HUES6 (cell line): ENCODE measurements at regions not wholly inside any gene's neighbourhood (a gene's known extent, or its start where the extent isn't known, plus 50 kb on each side); places are given as distances from the start of the nearest gene placed in this dataset.
"Not testable (repeated sequence)": the region's sequence is repeated elsewhere in the genome, so short reads cannot be mapped to it uniquely, and the experiment has no call there.

Experiments used
- H3K27ac ChIP-seq: 2 replicates; pipeline ENCODE4 v1.7.0; 2013; ENCODE audit warnings: low read depth, mild to moderate bottlenecking, low read length, inconsistent platforms
- H3K27me3 ChIP-seq: 2 replicates; pipeline ENCODE4 v1.6.1; 2013; ENCODE audit warnings: low read length; ENCODE audit not compliant: control insufficient read depth, insufficient read depth
- H3K36me3 ChIP-seq: 2 replicates; pipeline ENCODE4 v1.6.1; 2013; ENCODE audit warnings: low read length; ENCODE audit not compliant: control insufficient read depth, insufficient read depth
- H3K4me1 ChIP-seq: 2 replicates; pipeline ENCODE4 v1.6.1; 2013; ENCODE audit warnings: low read length; ENCODE audit not compliant: control insufficient read depth, insufficient read depth
- H3K4me3 ChIP-seq: 2 replicates; pipeline ENCODE4 v1.5.1; 2013; ENCODE audit warnings: low read depth, low read length
- H3K9ac ChIP-seq: one replicate; pipeline ENCODE4 v1.6.1; 2013; ENCODE audit warnings: mild to moderate bottlenecking, low read length
- H3K9me3 ChIP-seq: 2 replicates; pipeline ENCODE4 v1.6.1; 2013; ENCODE audit warnings: low read depth, low read length; ENCODE audit not compliant: control insufficient read depth, insufficient read depth

DNA sequence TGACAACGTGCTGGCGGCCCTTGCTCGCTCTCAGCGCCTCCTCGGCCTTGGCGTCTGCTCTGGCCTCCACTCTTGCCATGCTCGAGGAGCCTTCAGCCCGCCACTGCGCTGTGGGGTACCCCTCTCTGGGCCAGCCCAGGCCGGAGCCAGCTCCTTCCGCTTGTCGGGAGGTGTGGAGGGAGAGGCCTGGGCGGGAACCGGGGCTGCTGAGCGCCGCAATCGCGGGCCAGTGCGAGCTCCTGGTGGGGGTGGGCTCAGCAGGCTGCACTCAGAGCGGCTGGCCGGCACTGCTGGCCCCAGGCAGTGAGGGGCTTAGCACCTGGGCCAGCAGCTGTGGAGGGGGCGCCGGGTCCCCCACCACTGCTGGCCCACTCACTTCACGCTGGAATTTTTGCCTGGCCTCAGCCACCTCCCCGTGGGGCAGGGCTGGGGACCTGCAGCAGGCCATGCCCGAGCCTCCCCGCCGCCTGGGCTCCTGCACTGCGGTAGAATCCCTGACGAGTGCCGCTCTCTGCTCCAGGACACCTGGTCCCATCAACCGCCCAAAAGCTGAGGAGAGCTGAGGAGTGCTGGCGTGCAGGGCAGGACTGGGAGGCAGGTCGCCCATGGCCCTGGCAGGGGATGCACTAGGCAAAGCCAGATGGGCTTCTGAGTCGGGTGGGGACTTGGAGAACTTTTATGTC, 372.2 kb upstream of the NRG3 start:
- no peaks in the 10 kb centered on the region for H3K27me3 ChIP-seq
- H3K36me3 ChIP-seq: no peaks in the 10 kb centered on the region
- no peaks in the 10 kb centered on the region for H3K4me1 ChIP-seq
- no peak overlapping the region for H3K27ac ChIP-seq
- peaks cover 10% of the 10 kb centered on the region; the same call in 1 of the 2 replicates for H3K9me3 ChIP-seq
- no peak overlapping the region for H3K9ac ChIP-seq
- no peak overlapping the region for H3K4me3 ChIP-seq

DNA sequence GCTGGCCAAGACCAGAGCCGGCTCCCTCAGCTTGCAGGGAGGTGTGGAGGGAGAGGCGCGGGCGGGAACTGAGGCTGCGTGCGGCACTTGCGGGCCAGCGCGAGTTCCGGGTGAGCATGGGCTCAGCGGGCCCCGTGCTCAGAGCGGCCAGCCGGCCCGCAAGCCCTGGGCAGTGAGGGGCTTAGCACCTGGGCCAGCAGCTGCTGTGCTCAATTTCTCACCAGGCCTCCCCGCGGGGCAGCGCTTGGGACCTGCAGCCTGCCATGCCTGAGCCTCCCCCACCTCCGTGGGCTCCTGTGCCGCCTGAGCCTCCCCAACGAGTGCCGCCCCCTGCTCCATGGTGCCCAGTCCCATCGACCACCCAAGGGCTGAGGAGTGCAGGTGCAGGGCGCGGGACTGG, 369.2 kb upstream of the NRG3 start:
- H3K27ac ChIP-seq, H3K4me3 ChIP-seq, H3K36me3 ChIP-seq, H3K27me3 ChIP-seq, H3K9ac ChIP-seq, H3K4me1 ChIP-seq: not testable (repeated sequence)
- H3K9me3 ChIP-seq: peaks cover 14% of the 10 kb centered on the region

DNA sequence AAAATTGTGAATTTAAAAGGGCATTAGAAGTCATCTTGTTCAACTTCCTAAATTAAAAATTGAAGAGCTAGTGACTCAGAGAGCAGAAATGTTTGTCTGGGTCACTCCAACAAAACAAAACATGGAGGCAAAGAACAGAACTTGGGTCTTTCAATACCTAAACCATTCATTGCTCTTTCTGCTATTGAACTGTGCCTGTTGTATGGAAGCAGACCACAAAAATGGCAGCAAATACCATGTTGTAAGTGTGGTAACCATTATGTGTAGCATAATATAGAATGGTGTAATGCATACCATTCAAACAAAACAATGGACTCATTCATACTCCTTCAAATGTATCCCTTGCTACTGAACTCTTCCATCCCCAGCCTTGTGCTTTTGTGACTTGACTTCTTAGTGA, 360.2 kb upstream of the NRG3 start:
- Histone ChIP-seq H3K36me3 (no peaks in the 10 kb centered on the region), H3K27me3 (no peaks in the 10 kb centered on the region), H3K27ac (no peak overlapping the region), H3K9ac (no peak overlapping the region), H3K4me3 (no peak overlapping the region), H3K4me1 (no peaks in the 10 kb centered on the region), H3K9me3 (peaks cover 6% of the 10 kb centered on the region; the same call in 1 of the 2 replicates)

DNA sequence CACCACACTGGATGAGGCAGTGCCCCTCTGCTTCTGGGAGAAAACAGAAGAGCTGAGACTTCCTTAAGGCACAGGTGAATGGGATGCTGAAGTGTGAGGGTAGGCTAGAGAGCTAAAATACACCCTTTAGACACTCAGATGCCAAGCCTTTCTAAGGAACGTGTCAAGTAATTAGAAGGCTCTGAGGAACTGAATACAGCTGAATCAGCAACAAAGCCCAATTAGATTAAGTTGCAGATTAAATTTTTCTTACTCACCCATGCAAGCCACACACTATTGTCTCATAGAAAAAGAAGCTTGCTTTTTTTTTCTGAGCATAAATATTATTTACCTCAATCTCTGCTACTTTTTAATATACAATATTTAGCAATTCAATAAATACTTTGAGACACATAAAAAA, 354.3 kb upstream of the NRG3 start:
- Histone ChIP-seq H3K27me3 (no peaks in the 10 kb centered on the region), H3K9ac (no peak overlapping the region), H3K36me3 (no peaks in the 10 kb centered on the region), H3K4me1 (no peaks in the 10 kb centered on the region), H3K4me3 (no peak overlapping the region), H3K27ac (no peak overlapping the region), H3K9me3 (no peaks in the 10 kb centered on the region)

DNA sequence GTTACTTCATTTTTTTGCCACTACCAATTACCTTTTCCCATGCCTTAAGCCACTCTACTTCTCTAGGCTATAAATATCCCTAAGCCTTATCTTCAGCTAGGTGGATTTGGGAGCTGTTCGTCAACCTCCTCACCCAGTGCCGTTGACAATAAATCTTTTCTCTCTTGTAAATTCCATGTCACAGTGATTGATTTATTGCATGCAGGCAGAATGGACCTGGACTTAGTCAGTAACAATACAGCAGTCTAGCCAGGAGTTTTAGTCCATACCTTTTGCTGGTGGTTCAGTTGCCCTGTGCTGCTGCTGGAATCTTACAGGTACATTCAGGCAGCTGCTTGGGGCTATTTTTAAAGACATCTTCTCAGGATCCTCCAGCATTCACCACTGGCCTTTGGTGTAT, 350.5 kb upstream of the NRG3 start:
- H3K27me3 ChIP-seq: no peaks in the 10 kb centered on the region
- no peaks in the 10 kb centered on the region for H3K4me1 ChIP-seq
- H3K9ac ChIP-seq: no peak overlapping the region
- H3K4me3 ChIP-seq: no peak overlapping the region
- H3K36me3 ChIP-seq: no peaks in the 10 kb centered on the region
- H3K27ac ChIP-seq: no peak overlapping the region
- peaks cover 12% of the 10 kb centered on the region for H3K9me3 ChIP-seq

DNA sequence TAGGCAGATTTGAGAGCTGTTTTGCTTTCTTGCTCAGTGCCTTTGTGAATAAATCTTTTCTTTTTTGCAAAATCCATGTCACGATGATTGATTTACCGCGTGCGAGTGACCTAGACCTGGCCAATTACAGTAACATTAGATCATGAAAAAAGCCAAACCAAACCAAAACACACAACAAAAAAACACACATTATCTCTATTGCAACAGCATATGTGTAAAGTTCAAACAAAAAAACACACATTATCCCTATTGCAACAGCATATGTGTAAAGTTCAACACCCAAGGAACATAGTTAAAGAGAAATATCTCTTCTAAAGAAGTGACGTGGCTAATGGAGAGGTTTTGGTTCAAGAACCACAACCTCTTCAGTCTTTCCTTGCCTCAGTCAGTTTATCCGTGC, 342.6 kb upstream of the NRG3 start:
- Histone ChIP-seq H3K27me3 (no peaks in the 10 kb centered on the region), H3K9me3 (peaks cover 4% of the 10 kb centered on the region), H3K4me1 (no peaks in the 10 kb centered on the region), H3K27ac (no peak overlapping the region), H3K9ac (no peak overlapping the region), H3K36me3 (no peaks in the 10 kb centered on the region), H3K4me3 (no peak overlapping the region)

DNA sequence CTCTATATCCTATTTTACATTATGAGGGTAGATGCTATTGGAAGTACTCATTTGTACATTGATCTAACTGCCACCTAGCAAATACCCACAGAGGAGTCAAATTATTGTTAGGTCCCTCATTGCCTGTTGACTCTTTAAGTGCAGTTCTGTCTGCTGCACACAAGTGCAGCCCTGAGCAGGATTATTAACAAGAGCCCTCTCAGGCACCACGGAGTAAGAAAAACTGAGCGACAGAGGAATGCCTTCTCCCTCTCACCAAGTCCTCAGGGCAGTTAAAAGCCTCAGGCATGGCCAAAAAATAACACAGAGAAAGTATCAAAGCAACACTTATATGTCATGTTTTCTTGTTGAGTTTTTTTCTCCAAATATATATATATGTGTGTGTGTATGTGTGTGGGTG, 340.0 kb upstream of the NRG3 start:
- Histone ChIP-seq H3K27me3 (no peaks in the 10 kb centered on the region), H3K36me3 (no peaks in the 10 kb centered on the region), H3K4me3 (no peak overlapping the region), H3K4me1 (no peaks in the 10 kb centered on the region), H3K27ac (no peak overlapping the region), H3K9ac (no peak overlapping the region), H3K9me3 (no peaks in the 10 kb centered on the region)

DNA sequence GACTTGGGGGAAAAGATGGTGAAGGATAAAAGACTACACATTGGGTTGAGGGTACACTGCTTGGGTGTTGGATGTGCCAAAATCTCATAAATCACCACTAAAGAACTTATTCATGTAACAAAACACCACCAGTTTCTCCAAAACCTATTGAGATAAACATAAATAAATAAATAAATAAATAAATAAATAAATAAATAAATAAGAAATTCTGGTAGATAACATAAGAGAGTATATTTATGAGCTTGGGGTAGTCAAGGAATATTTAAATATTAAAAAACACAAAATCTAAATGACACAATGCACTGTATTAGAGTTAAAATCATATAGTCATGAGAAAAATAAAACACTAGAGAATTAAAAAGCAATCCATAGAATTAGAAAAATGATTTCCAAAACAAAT, 333.5 kb upstream of the NRG3 start:
- Histone ChIP-seq H3K27ac (no peak overlapping the region), H3K36me3 (no peaks in the 10 kb centered on the region), H3K27me3 (no peaks in the 10 kb centered on the region), H3K9me3 (no peaks in the 10 kb centered on the region), H3K4me3 (no peak overlapping the region), H3K9ac (no peak overlapping the region), H3K4me1 (no peaks in the 10 kb centered on the region)

DNA sequence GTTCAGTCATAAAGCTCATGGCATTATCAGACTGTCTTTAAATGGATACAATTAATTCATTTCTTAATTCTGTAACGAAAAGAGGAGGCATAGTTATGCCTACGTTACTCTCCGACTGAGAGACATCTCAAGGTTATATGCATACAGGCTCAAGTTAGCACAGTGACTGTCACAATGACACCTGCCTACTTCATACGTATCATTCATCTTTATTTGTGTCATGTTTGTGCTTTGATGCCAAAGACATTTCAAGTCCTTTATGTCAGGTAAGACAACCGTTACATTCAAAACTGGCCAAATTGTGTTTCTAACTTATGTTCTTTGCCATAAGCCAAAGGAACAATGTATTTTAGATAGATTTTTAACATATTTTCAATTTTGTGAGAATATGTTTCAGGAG, 328.8 kb upstream of the NRG3 start:
- no peaks in the 10 kb centered on the region for H3K4me1 ChIP-seq
- no peak overlapping the region for H3K9ac ChIP-seq
- no peak overlapping the region for H3K4me3 ChIP-seq
- H3K36me3 ChIP-seq: no peaks in the 10 kb centered on the region
- no peaks in the 10 kb centered on the region for H3K27me3 ChIP-seq
- H3K27ac ChIP-seq: no peak overlapping the region
- no peaks in the 10 kb centered on the region for H3K9me3 ChIP-seq

DNA sequence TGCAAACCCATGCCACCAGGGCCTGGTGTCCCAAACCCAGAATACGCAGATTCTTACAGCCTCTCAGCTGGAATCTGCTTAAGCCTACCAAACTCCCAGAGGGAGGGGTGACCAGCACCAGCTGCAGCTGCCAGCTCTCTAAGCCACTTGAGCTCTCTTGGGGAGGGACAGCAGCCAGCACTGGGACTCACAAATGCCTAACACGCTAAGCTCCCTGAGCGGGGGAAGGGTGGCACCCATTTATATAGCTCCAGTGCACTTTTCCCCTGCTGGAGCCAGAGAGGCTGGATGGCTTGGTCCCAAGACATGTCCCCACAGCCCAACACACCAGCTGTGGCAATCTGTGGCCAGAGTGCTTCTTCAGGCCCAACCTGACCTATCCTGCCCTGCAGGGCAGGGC, 326.8 kb upstream of the NRG3 start:
- no peak overlapping the region for H3K4me3 ChIP-seq
- no peak overlapping the region for H3K27ac ChIP-seq
- no peak overlapping the region for H3K9ac ChIP-seq
- H3K9me3 ChIP-seq: no peaks in the 10 kb centered on the region
- no peaks in the 10 kb centered on the region for H3K4me1 ChIP-seq
- H3K36me3 ChIP-seq: no peaks in the 10 kb centered on the region
- H3K27me3 ChIP-seq: no peaks in the 10 kb centered on the region

DNA sequence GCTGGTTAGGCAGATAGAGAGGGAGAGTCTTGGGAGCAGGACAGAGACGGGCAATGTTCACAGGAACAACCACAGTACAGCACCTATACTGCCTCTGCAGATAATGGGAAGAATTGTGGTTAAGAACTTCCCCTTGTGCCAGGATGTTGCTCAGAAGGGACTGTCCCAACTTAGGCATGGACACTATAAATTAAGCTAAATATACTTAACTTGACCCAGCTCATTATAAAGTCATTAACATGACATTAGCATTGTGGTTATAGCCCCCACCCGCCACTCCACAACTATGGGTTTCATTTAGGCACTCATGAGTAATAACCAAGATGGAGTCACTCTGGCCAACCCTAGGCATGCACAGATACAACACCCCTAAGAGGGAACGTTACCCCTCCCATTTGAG, 310.9 kb upstream of the NRG3 start:
- no peaks in the 10 kb centered on the region for H3K27me3 ChIP-seq
- no peak overlapping the region for H3K27ac ChIP-seq
- no peaks in the 10 kb centered on the region for H3K36me3 ChIP-seq
- no peak overlapping the region for H3K4me3 ChIP-seq
- H3K9me3 ChIP-seq: no peaks in the 10 kb centered on the region
- no peaks in the 10 kb centered on the region for H3K4me1 ChIP-seq
- no peak overlapping the region for H3K9ac ChIP-seq

DNA sequence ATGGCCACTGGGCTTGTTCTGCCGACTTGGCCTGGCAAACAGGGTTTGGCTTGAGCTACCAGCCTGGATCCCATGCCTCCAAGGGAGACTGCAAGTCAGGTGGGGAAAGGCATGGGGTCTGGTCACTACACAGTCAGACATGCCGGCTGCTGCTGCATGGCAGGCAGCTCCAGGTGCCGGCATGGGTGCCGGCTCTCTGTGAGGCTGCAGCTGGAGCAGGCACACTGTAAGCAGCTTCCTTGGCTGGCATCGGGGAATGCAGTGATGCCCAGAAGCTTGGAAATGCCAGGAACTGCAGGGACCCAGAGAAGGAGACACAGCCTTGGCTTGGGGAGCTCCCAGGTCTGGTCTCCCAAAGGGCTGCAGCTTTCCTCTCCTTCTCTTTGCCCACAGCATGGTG, 305.5 kb upstream of the NRG3 start:
- Histone ChIP-seq H3K27me3 (no peaks in the 10 kb centered on the region), H3K4me3 (no peak overlapping the region), H3K9me3 (no peaks in the 10 kb centered on the region), H3K27ac (no peak overlapping the region), H3K4me1 (no peaks in the 10 kb centered on the region), H3K36me3 (no peaks in the 10 kb centered on the region), H3K9ac (no peak overlapping the region)
